RWPE1 (cell line): ENCODE measurements at regions not wholly inside any gene's neighbourhood (a gene's known extent, or its start where the extent isn't known, plus 50 kb on each side); places are given as distances from the start of the nearest gene placed in this dataset.
"Not testable (repeated sequence)": the region's sequence is repeated elsewhere in the genome, so short reads cannot be mapped to it uniquely, and the experiment has no call there.

Experiments
- CTCF ChIA-PET: fragments of 350-600 bp; sonication (Branson Sonifier 250); formaldehyde crosslinking; extraction: SDS; loops from one replicate; lab custom pipeline; 2021; lab: Yijun Ruan, JAX
- POLR2A ChIA-PET: fragments of 400-600 bp; formaldehyde crosslinking; extraction: SDS; loops from one replicate; lab custom pipeline; 2020; ENCODE audit warnings: antibody characterized with exemption; ENCODE audit not compliant: low non-redundant PET; lab: Yijun Ruan, JAX
- DNase-seq: peaks from one replicate; pipeline ENCODE4 v3.0.0; 2012; ENCODE audit warnings: low spot score
- H3K27ac ChIP-seq: fragments of 450-650 bp; 2 replicates; pipeline ENCODE4 v1.5.1; 2017
- TF ChIP-seq, protein P1 (sequence below): fragments of 450-650 bp; conservative IDR thresholded peaks from 2 replicates; pipeline ENCODE4 v1.5.1; 2017; ENCODE audit warnings: low read depth, mild to moderate bottlenecking

DNA sequence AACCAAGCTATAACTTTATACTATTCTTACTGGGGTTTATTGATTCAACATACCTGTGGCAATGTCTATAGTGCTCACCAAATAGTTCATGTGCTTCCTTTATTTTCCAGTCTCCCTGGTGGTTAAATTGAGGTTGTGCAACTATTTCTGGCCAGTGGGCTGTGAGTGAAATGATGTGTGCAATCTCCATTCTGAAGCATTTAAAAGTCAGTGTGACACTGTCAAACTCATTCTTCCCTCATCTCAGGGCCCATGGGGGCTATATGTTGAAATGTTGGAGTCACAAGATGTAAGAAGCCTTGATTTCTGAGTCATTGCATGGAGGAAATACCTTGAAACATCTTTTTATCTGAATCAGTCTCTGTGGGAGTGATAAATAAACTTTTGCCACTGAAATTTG lies 414.3 kb upstream of the RPS6KA3 start:
- CTCF ChIA-PET = no interaction called here
- no peak overlapping the region for H3K27ac ChIP-seq
- POLR2A ChIA-PET = no interaction called here
- TF ChIP-seq, protein P1, sequence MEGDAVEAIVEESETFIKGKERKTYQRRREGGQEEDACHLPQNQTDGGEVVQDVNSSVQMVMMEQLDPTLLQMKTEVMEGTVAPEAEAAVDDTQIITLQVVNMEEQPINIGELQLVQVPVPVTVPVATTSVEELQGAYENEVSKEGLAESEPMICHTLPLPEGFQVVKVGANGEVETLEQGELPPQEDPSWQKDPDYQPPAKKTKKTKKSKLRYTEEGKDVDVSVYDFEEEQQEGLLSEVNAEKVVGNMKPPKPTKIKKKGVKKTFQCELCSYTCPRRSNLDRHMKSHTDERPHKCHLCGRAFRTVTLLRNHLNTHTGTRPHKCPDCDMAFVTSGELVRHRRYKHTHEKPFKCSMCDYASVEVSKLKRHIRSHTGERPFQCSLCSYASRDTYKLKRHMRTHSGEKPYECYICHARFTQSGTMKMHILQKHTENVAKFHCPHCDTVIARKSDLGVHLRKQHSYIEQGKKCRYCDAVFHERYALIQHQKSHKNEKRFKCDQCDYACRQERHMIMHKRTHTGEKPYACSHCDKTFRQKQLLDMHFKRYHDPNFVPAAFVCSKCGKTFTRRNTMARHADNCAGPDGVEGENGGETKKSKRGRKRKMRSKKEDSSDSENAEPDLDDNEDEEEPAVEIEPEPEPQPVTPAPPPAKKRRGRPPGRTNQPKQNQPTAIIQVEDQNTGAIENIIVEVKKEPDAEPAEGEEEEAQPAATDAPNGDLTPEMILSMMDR = no peak
- DNase-seq = no peak

DNA sequence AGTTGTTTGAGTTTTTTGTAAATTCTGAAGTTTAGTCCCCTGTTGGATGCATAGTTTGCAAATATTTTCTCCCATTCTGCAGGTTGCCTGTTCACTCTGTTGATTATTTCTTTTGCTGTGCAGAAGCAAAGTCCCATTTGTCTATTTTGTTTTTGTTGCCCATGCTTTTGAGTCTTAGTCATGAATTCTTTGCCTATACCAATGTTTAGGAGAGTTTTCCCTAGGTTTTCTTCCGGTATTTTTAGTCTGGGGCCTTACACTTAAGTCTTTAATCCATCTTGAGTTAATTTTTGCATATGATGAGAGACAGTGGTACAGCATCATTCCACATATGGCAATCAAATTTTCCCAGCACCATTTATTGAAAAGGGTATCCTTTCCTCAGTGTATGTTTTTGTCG lies 405.8 kb upstream of the RPS6KA3 start:
- ChIA-PET POLR2A (no interaction called here), CTCF (no interaction called here)
- H3K27ac ChIP-seq = no peak overlapping the region
- TF ChIP-seq, protein P1 = no peak
- DNase-seq = no peak

DNA sequence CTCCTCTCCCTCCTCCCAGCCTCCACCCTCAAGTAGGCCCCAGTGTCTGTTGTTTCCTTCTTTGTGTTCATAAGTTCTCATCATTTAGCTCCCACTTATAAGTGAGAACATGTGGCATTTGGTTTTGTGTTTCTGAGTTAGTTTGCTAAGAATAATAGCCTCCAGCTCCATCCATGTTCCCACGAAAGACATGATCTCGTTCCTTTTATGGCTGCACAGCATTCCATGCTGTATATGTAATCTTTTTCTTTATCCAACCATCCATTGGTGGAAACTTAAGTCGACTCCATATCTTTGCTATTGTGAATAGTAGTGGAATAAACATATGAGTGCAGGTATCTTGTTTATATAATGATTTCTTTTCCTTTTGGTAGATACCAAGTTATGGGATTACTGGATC lies 405.0 kb upstream of the RPS6KA3 start:
- H3K27ac ChIP-seq, CTCF ChIA-PET, POLR2A ChIA-PET, DNase-seq: not testable (repeated sequence)

- no peak overlapping the region for H3K27ac ChIP-seq
- TF ChIP-seq, protein P1 = no peak
- CTCF ChIA-PET = no interaction called here
- POLR2A ChIA-PET = no interaction called here
- no peak for DNase-seq
Measured at GRCh38 chrX:20670611-20671010, 403.9 kb upstream of the RPS6KA3 start.

- POLR2A ChIA-PET = no interaction called here
- CTCF ChIA-PET = no interaction called here
- no peak overlapping the region for H3K27ac ChIP-seq
- DNase-seq = no peak
- TF ChIP-seq, protein P1 = no peak
Measured at GRCh38 chrX:20668550-20668949, 401.8 kb upstream of the RPS6KA3 start.

DNA sequence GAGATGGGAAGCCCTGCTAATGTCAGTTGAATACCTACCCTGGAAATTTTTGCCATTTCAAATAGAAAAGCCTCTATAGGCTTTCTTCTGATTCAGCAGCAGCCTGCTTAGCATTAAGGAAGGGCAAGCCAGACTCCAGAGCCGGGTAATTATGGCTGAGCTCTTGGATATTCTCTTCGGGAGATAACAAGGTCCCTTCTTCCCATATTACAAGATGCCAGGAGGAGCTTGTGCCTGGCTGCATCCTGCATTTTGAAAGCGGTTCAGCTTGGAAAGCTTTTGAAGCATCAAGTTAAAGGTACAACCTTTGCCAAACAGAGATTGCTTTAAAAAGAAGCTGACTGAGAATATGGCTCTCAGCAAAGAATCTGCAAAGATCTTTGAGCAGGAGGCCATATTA lies 399.6 kb upstream of the RPS6KA3 start:
- DNase-seq = no peak
- TF ChIP-seq, protein P1 = no peak
- no peak overlapping the region for H3K27ac ChIP-seq
- ChIA-PET CTCF (no interaction called here), POLR2A (no interaction called here)

GRCh38 chrX:20665481-20665880 lies 398.8 kb upstream of the RPS6KA3 start:
- TF ChIP-seq, protein P1 = no peak
- POLR2A ChIA-PET = no interaction called here
- H3K27ac ChIP-seq = no peak overlapping the region
- DNase-seq = no peak
- CTCF ChIA-PET = no interaction called here
